GM12875 (cell line): ENCODE measurements at regions not wholly inside any gene's neighbourhood (a gene's known extent, or its start where the extent isn't known, plus 50 kb on each side); places are given as distances from the start of the nearest gene placed in this dataset.
"Not testable (repeated sequence)": the region's sequence is repeated elsewhere in the genome, so short reads cannot be mapped to it uniquely, and the experiment has no call there.

ENCODE experiments used
- H3K4me3 ChIP-seq: one replicate; pipeline ENCODE4 v1.5.1; 2011; ENCODE audit warnings: low read depth, low read length, control low read depth
- CTCF ChIP-seq: IDR thresholded peaks from 2 replicates; pipeline ENCODE4 v1.5.1; 2011; ENCODE audit warnings: low read depth, mild to moderate bottlenecking, control low read depth, inconsistent platforms, low read length, moderate library complexity, borderline replicate concordance; ENCODE audit not compliant: insufficient read depth

DNA sequence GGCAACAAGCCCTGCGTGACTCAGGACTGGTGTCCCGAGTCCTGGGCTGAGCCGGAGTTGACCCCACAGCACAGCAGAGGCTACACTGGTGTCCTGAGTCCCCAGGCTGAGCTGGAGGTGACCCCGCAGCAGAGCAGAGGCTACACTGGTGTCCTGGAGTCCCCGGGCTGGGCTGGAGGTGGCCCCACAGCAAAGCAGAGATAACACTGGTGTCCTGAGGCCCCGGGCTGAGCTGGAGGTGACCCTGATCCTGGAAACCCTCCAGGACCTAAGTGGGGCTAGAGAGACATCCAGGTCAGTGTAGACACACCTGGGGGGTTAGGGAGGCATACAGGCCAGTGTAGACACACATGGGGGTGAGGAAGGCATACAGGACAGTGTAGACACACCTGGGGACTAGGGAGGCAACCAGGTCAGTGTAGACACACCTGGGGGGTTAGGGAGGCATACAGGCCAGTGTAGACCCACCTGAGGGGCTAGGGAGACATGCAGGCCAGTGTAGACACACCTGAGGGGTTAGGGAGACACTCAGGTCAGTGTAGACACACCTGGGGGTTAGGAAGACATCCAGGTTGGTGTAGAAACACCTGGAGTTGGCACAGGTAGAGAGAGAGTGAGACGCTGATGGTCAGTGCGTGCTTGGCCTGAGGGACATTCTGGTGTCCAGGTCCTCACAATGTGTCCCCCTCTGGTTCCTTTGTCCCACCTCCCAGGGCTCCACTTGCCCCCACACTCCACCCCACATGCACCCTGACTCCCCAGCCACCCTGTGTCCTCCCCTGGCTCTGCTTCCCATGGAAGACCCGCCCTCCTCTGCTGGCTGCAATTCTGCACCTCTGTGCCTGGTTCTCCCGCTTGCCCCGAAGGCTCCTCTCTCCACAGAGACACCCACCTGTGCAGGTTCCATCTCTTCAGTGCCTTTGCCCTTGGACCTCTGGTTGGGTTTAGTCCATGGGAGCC is 321.6 kb upstream of the SFSWAP start:
- no peak for TF ChIP-seq CTCF
- no peak overlapping the region for H3K4me3 ChIP-seq

DNA sequence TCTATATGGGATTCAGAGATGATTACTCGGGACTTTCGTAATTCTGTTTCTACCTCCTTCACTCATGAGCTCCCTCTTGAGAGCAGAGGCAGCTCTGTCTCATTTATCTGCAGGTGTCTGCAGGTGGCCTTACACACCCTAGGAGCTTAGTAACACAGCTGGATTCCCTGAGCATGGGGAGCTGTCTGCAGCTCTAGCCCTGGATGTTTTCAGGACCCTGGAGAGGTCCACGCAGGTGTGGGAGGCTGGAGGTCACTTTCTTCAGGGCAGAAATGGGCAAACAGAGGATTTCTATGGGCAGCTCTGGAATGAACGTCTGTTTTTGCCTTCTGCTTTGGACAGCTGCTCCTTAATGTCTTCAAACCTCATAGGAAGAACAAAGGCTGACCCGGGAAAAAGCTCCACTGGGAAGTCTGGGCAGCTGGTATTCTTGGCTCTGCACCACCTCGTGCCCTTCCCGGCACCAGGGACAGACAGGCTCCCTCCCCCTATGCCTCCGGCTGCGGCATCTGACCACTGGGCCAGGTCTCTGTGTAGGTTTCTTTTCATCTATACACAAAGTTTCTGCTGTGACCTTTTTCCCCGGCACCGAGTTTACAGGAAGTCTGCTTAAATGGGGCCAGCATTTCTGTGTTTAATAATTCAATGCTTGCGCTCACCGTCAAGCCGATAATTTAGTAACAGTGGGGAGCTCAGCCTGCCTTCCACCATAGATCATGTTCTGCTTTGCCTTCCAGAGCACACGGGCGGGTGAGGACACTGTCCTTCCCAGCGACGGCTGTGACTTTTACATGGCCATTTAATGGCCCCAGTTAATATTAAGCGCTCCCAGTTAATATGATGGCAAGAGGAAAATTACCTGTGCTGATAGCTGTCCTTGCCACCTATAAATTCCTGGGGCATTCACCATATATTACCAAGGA is 320.2 kb upstream of the SFSWAP start:
- H3K4me3 ChIP-seq, result no peak overlapping the region
- TF ChIP-seq CTCF, result no peak

GRCh38 chr12:131391399-131391798 is 319.5 kb upstream of the SFSWAP start:
- H3K4me3 ChIP-seq, result no peak overlapping the region
- no peak for TF ChIP-seq CTCF

- H3K4me3 ChIP-seq, result not testable (repeated sequence)
Observed at GRCh38 chr12:131394752-131395151, 316.1 kb upstream of the SFSWAP start.

GRCh38 chr12:131395209-131395684 is 315.6 kb upstream of the SFSWAP start:
- H3K4me3 ChIP-seq, result not testable (repeated sequence)

DNA sequence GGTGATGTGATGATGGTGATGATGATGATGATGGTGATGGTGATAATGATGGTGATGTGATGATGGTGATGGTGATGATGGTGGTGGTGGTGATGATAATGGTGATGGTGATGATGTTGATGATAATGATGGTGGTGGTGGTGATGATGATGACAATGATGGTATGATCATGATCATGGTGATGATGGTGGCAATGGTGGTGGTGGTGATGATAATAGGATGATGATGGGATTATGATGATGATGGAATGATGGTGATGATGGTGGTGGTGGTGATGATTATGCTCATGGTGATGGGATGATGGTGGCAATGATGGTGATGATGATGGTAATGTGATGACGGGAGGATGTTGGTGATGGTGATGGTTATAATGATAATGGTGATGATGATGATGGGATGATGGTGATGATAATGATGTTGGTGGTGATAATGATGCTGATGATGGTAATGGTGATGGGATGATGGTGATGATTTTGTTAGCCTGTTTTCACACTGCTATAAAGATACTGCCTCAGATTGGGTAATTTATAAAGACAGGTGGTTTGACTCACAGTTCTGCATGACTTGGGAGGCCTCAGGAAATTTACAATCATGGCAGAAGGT is 314.8 kb upstream of the SFSWAP start:
- no peak overlapping the region for H3K4me3 ChIP-seq
- TF ChIP-seq CTCF, result no peak

DNA sequence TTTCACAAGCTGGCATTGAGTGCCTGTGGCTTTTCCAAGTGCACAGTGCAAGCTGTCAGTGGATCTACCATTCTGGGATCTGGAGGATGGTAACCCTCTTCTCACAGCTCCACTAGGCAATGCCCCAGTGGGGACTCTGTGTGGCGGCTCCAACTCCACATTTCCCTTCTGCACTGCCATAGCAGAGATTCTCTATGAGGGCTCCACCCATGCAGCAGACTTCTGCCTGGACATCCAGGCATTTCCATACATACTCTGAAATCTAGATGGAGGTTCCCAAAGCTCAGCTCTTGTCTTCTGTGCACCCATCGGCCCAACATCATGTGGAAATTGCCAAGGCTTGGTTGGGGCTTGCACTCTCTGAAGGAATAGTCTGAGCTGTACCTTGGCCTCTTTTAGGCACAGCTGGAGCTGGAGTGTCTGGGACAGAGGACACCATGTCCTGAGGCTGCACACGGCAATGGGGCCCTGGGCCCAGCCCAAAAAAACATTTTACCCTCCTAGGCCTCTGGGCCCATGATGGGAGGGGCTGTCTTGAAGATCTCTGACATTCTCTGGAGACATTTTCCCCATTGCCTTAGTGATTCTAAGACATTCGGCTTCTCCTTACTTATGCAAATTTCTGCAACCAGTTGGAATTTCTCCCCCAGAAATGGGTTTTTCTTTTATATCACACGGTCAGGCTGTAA is 313.3 kb upstream of the SFSWAP start:
- TF ChIP-seq CTCF, result no peak

More for the DNA sequence above, 313.3 kb upstream of the SFSWAP start:
- H3K4me3 ChIP-seq, result no peak overlapping the region
